IMR-90 (cell line): ENCODE measurements at regions not wholly inside any gene's neighbourhood (a gene's known extent, or its start where the extent isn't known, plus 50 kb on each side); places are given as distances from the start of the nearest gene placed in this dataset.
A peak's percentile ranks its signal among the peaks of the same experiment; 100 is the strongest.

ENCODE experiments used
- BHLHE40 ChIP-seq: fragments of 150-350 bp; IDR thresholded peaks from 2 replicates; pipeline ENCODE4 v1.6.1; 2016; ENCODE audit warnings: mild to moderate bottlenecking, low read depth, low read length
- CHD1 ChIP-seq: IDR thresholded peaks from 2 replicates; pipeline ENCODE4 v1.6.1; 2012; ENCODE audit warnings: low read depth, low read length, improper control_type of control experiment
- CTCF ChIP-seq: conservative IDR thresholded peaks from 2 replicates; pipeline ENCODE4 v1.5.1; 2012; ENCODE audit warnings: mild to moderate bottlenecking, low read depth, low read length, improper control_type of control experiment
- ELK1 ChIP-seq: fragments of 150-350 bp; IDR thresholded peaks from 2 replicates; pipeline ENCODE4 v1.6.1; 2016; ENCODE audit warnings: low read depth, mild to moderate bottlenecking, low read length, moderate library complexity, borderline replicate concordance
- MAZ ChIP-seq: IDR thresholded peaks from 2 replicates; pipeline ENCODE4 v1.6.1; 2012; ENCODE audit warnings: low read depth, mild to moderate bottlenecking, low read length, improper control_type of control experiment, moderate library complexity, borderline replicate concordance
- MXI1 ChIP-seq: IDR thresholded peaks from 2 replicates; pipeline ENCODE4 v1.6.1; 2012; ENCODE audit warnings: low read depth, mild to moderate bottlenecking, low read length, moderate library complexity, borderline replicate concordance
- POLR2A ChIP-seq: IDR thresholded peaks from 2 replicates; pipeline ENCODE4 v1.6.1; 2012; ENCODE audit warnings: mild to moderate bottlenecking, low read depth, low read length
- RAD21 ChIP-seq: IDR thresholded peaks from 2 replicates; pipeline ENCODE4 v1.6.1; 2012; ENCODE audit warnings: low read length, improper control_type of control experiment
- SMC3 ChIP-seq: fragments of 150-350 bp; IDR thresholded peaks from 2 replicates; pipeline ENCODE4 v1.6.1; 2016; ENCODE audit warnings: low read depth, mild to moderate bottlenecking, antibody characterized with exemption, low read length, moderate library complexity

- no peak for TF ChIP-seq MAZ
- no peak for TF ChIP-seq BHLHE40
- no peak for TF ChIP-seq RAD21
- no peak for TF ChIP-seq ELK1
- no peak for TF ChIP-seq SMC3
- TF ChIP-seq CTCF, result 0 out of 2 replicates have a peak, but pooled peaks have one; percentile 16
- TF ChIP-seq MXI1, result no peak
- no peak for TF ChIP-seq CHD1
- no peak for TF ChIP-seq POLR2A
Measured at GRCh38 chr17:36755586-36755985, 154.2 kb downstream of the MRM1 start.
